ENCODE measurements at regions not wholly inside any gene's neighbourhood (a gene's known extent, or its start where the extent isn't known, plus 50 kb on each side); places are given as distances from the start of the nearest gene placed in this dataset.

GRCh38 chr2:12070581-12070980 lies 324.1 kb downstream of the LPIN1 start:
- 91 to 93% methylated on average over 4 of the region's 4 CpGs for WGBS, 2 donors
- H3K9me3 ChIP-seq (ENCODE audit: control insufficient read depth in 4 of 4, insufficient read depth in 3 of 4, low read length in 3 of 4) = no peaks in the 10 kb centered on the region
- H3K27me3 ChIP-seq (ENCODE audit: control insufficient read depth in 3 of 3, insufficient read depth in 3 of 3, low read length in 2 of 3) = no peaks in the 10 kb centered on the region
- H3K27ac ChIP-seq (ENCODE audit: low read depth in 1 of 2, low read length in 1 of 2) = no peak overlapping the region
- no peaks in the 10 kb centered on the region for H3K36me3 ChIP-seq (ENCODE audit: control insufficient read depth in 4 of 4, insufficient read depth in 4 of 4, low read length in 4 of 4)
- TF ChIP-seq CTCF (IDR thresholded peaks at IDR 0.05; ENCODE audit: control extremely low read depth, extremely low read depth) = no peak
- H3K9ac ChIP-seq (ENCODE audit: insufficient read depth in 1 of 2, low read length in 2 of 2) = no peak overlapping the region
- no peak overlapping the region for H3K4me3 ChIP-seq
- DNase-seq = no peak
- peaks cover 0 to 3% (median 0%) of the 10 kb centered on the region in 5 donors for H3K4me1 ChIP-seq (ENCODE audit: control insufficient read depth in 5 of 5, insufficient read depth in 5 of 5, low read length in 5 of 5)
- no peak for ATAC-seq (ENCODE audit: insufficient read depth, low FRiP score)

DNA sequence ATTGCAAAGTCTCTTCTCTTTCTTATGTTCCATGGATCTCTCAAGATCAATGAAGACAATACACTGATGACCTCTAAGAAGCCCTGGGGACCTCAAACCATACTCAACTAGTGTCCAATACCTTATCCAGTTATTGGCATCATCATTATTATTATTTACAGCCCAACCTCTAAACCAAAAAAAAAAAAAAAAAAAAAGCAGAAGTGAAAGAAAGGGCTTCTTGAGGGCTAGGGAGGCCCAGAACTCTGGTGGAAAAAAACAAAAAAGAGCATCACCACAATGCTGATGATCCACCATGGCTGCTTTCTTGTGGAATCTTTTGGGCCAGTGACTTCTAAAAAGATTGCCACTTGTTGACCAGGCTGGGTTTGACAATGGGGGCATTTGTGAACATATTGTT lies 324.9 kb downstream of the LPIN1 start:
- Histone ChIP-seq H3K9ac (ENCODE audit: insufficient read depth in 1 of 2, low read length in 2 of 2) (no peak overlapping the region), H3K36me3 (ENCODE audit: control insufficient read depth in 4 of 4, insufficient read depth in 4 of 4, low read length in 4 of 4) (no peaks in the 10 kb centered on the region), H3K4me3 (no peak overlapping the region), H3K27me3 (ENCODE audit: control insufficient read depth in 3 of 3, insufficient read depth in 3 of 3, low read length in 2 of 3) (no peaks in the 10 kb centered on the region), H3K4me1 (ENCODE audit: control insufficient read depth in 5 of 5, insufficient read depth in 5 of 5, low read length in 5 of 5) (peaks cover 0 to 3% (median 0%) of the 10 kb centered on the region in 5 donors), H3K27ac (ENCODE audit: low read depth in 1 of 2, low read length in 1 of 2) (no peak overlapping the region), H3K9me3 (ENCODE audit: control insufficient read depth in 4 of 4, insufficient read depth in 3 of 4, low read length in 3 of 4) (no peaks in the 10 kb centered on the region)
- no peak for DNase-seq
- no peak for TF ChIP-seq CTCF (IDR thresholded peaks at IDR 0.05; ENCODE audit: control extremely low read depth, extremely low read depth)
- no peak for ATAC-seq (ENCODE audit: insufficient read depth, low FRiP score)

DNA sequence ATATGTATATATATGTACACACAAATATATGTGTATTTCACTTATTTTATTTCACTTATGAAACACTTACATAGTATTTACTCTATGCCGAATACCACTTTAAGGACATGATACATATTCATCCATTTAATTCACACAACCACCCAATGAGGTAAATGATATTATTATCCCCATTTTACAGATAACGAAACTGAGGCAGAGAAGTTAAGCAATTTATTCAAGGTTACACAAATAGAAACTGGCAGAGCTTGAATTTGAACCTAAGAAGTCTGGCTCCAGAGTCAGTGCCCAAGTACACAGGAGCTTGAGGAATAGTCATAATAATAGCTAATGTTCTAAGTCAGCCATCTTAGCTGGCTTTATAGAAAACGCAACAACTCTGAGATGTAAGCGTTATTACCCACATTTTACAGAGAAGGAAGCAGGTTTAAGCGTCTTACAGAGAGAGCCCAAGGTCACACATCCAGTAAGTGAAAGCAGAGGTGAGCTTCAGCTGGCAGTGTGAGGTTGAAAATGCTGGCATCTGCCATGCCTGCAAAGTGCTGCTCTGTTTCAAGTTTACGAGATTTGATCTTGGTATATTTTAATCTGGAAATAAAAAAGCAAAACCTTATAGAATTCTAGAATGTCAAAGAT lies 326.9 kb downstream of the LPIN1 start:
- Histone ChIP-seq H3K36me3 (ENCODE audit: control insufficient read depth in 4 of 4, insufficient read depth in 4 of 4, low read length in 4 of 4) (no peaks in the 10 kb centered on the region), H3K4me3 (no peak overlapping the region), H3K9ac (ENCODE audit: insufficient read depth in 1 of 2, low read length in 2 of 2) (no peak overlapping the region), H3K4me1 (ENCODE audit: control insufficient read depth in 5 of 5, insufficient read depth in 5 of 5, low read length in 5 of 5) (peaks cover 0 to 9% (median 0%) of the 10 kb centered on the region in 5 donors), H3K9me3 (ENCODE audit: control insufficient read depth in 4 of 4, insufficient read depth in 3 of 4, low read length in 3 of 4) (no peaks in the 10 kb centered on the region), H3K27me3 (ENCODE audit: control insufficient read depth in 3 of 3, insufficient read depth in 3 of 3, low read length in 2 of 3) (no peaks in the 10 kb centered on the region), H3K27ac (ENCODE audit: low read depth in 1 of 2, low read length in 1 of 2) (no peak overlapping the region)
- DNase-seq (no peak), ATAC-seq (ENCODE audit: insufficient read depth, low FRiP score) (no peak)
- TF ChIP-seq CTCF (IDR thresholded peaks at IDR 0.05; ENCODE audit: control extremely low read depth, extremely low read depth) = no peak
- WGBS, 2 donors = 92% methylated on average over 6 of the region's 6 CpGs

All from lung (tissue), 11 donors.